Upper lobe of right lung (tissue), 1 donor: ENCODE measurements at regions not wholly inside any gene's neighbourhood (a gene's known extent, or its start where the extent isn't known, plus 50 kb on each side); places are given as distances from the start of the nearest gene placed in this dataset.

Experiments used
- ATAC-seq: fragments of 200-7000 bp; cut with Tn5 transposase; one replicate; pipeline ENCODE4 v1.9.1; 2020; ENCODE audit warnings: mild to moderate bottlenecking, moderate library complexity
- DNase-seq: peaks from one replicate; pipeline ENCODE4 v3.0.0-alpha.2; 2020
- H3K27ac ChIP-seq: fragments of 200-600 bp; one replicate; pipeline ENCODE4 v1.8.0; 2022
- H3K27me3 ChIP-seq: fragments of 200-600 bp; one replicate; pipeline ENCODE4 v1.8.0; 2022; ENCODE audit warnings: mild to moderate bottlenecking
- H3K36me3 ChIP-seq: fragments of 200-600 bp; one replicate; pipeline ENCODE4 v1.8.0; 2022
- H3K4me1 ChIP-seq: fragments of 200-600 bp; one replicate; pipeline ENCODE4 v1.8.0; 2022
- H3K4me3 ChIP-seq: fragments of 200-600 bp; one replicate; pipeline ENCODE4 v1.8.0; 2022; ENCODE audit warnings: mild to moderate bottlenecking
- H3K9me3 ChIP-seq: fragments of 200-600 bp; one replicate; pipeline ENCODE4 v1.8.0; 2022
- CTCF ChIP-seq: fragments of 200-600 bp; IDR thresholded peaks from one replicate; pipeline ENCODE4 v1.8.0; 2022; ENCODE audit warnings: antibody characterized with exemption
- intact Hi-C: fragments of 100-400 bp; cut with DNase I; formaldehyde crosslinking; loops from one replicate; pipeline ENCODE4 v1.11.0; 2022
- donor health status: DM: no; HTN: yes; CAD: no; lungs with severe emphysema.

DNA sequence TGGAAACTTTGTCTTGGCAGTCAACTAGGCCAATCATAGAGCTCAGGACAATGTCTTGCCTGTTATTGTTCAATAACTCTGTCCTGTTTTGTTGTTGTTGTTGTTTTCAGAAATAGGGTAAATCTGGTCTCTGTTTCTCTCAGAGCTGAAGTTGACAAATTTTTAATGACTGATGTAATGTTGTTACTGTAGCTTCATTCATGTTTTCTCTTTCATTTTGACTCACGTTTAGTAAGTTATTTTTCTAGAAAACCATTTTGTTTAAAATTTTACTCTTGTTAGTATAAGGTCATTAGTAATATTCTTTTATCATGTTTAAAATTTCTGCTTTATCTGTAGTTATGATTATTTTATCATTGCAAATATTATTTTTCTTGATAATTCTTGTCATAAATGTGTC is 51.6 kb upstream of the GRIK2 start:
- no peak overlapping the region for H3K4me3 ChIP-seq
- no peaks in the 10 kb centered on the region for H3K4me1 ChIP-seq
- TF ChIP-seq CTCF = no peak
- no peak for ATAC-seq
- H3K9me3 ChIP-seq = no peaks in the 10 kb centered on the region
- no peak for DNase-seq
- no peak overlapping the region for H3K27ac ChIP-seq
- no peaks in the 10 kb centered on the region for H3K27me3 ChIP-seq
- H3K36me3 ChIP-seq = no peaks in the 10 kb centered on the region
- intact Hi-C loops = no loop called here
